Fibroblast of the aortic adventitia (primary cell): ENCODE measurements at regions not wholly inside any gene's neighbourhood (a gene's known extent, or its start where the extent isn't known, plus 50 kb on each side); places are given as distances from the start of the nearest gene placed in this dataset.
"Not testable (repeated sequence)": the region's sequence is repeated elsewhere in the genome, so short reads cannot be mapped to it uniquely, and the experiment has no call there.

Experiments
- DNase-seq: peaks from one replicate; pipeline ENCODE4 v3.0.0-alpha.2; 2010; ENCODE audit warnings: low read depth
- H3K4me3 ChIP-seq: 2 replicates; pipeline ENCODE4 v1.5.1; 2011; ENCODE audit warnings: low read depth, mild to moderate bottlenecking, control low read depth, low read length, moderate library complexity
- CTCF ChIP-seq: IDR thresholded peaks from 2 replicates; pipeline ENCODE4 v1.5.1; 2011; ENCODE audit warnings: mild to moderate bottlenecking, low read length, control low read depth, inconsistent platforms; ENCODE audit not compliant: insufficient read depth

DNA sequence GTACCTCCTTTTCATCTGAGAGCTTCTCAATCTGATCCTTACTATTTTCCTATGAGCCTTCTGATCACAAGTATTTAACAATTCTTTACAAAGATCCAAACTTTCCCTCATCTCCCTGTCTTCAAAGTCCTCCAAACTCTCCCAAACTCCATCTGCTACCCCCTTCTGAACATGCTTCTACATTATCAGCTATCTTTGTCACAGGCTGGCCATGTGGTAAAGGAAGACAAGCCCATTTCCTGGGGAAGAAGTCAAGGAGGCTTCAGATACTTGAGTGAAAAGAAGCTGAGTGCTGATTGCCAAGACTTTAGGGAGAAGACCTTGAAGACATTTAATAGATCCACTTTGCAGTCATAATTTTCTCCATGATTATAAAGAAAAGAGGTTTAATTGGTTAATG, 231.4 kb downstream of the CWH43 start:
- no peak for DNase-seq
- no peak overlapping the region for H3K4me3 ChIP-seq
- TF ChIP-seq CTCF, result no peak

- H3K4me3 ChIP-seq, DNase-seq: not testable (repeated sequence)
These were observed 232.0 kb downstream of the CWH43 start for GRCh38 chr4:49218094-49218493.

- not testable (repeated sequence) for H3K4me3 ChIP-seq, DNase-seq
These were observed 232.9 kb downstream of the CWH43 start for GRCh38 chr4:49218931-49219330.

DNA sequence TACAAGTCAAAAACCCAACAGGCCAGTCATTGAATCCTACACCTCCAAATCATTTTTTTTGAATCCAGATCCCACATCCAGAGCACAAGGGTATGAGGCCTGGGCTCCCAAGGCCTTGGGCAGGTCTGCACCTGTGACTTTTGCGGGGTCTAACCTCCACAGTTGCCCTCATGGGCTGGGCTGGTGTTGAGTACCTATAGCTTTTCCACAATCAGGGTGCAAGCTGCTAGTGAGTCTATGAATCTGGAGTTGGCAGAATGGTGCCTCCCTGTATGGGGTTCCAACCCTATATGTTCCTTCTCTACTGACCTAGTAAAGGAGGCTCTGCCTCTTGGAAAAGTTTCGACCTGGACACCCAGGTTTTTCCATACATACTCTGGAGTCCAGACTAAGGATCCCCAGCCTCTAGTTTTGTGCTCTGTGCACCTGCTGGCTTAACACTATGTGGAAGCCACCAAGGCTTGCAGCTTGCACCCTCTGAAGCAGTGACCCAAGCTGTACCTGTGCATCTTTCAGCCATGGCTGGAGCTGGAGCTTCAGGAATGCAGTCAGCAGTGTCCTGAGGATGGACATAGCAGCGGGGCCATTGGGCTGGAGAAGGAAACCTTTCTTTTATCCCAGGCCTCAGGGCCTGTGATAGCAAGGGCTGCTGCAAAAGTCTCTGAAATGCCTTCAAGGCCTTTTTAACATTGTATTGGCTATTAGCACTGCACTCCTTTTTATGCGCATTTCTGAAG, 233.6 kb downstream of the CWH43 start:
- not testable (repeated sequence) for DNase-seq, H3K4me3 ChIP-seq

- DNase-seq, result no peak
- no peak overlapping the region for H3K4me3 ChIP-seq
- TF ChIP-seq CTCF, result no peak
These were observed 235.1 kb downstream of the CWH43 start for GRCh38 chr4:49221209-49221608.

GRCh38 chr4:49222810-49223209, 236.7 kb downstream of the CWH43 start:
- H3K4me3 ChIP-seq, DNase-seq: not testable (repeated sequence)

- not testable (repeated sequence) for DNase-seq, H3K4me3 ChIP-seq
These were observed 240.3 kb downstream of the CWH43 start for GRCh38 chr4:49226216-49226866.

- DNase-seq, H3K4me3 ChIP-seq: not testable (repeated sequence)
These were observed 241.9 kb downstream of the CWH43 start for GRCh38 chr4:49227941-49228340.

DNA sequence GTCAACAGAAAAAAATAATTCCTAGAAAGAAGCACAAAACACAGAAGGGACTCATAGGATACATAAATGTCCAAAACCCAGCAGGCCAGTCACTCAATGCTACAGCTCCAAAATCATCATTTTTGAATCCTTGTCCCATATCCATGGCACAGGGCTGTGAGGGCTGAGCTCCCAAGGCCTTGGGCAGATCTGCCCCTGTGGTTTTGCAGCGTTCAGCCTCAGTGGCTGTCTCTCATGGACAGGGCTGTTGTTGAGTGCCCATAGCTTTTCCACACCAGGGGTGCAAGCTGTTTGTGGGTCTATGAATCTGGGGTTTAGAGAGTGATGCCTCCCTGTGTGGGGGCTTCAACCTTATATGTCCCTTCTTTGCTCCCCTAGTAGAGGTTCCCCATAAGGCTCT, 243.2 kb downstream of the CWH43 start:
- H3K4me3 ChIP-seq, DNase-seq: not testable (repeated sequence)

DNA sequence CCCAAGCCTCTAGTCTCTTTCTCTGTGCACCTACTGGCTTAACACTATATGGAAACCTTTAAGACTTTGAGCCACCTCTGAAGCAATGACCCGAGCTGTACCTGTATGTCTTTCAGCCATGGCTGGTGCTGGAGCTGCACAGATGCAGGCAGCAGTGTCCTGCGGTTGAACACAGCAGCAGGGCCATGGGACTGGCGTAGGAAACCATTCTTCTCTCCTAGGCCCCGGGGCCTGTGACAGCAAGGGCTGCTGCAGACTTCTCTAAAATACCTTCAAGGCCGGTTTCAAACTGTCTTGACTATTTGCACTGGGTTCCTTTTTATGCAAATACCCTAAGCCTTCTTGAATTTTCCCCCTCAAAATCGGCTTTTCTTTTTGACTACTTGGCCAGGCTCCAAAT, 243.6 kb downstream of the CWH43 start:
- H3K4me3 ChIP-seq, DNase-seq: not testable (repeated sequence)

GRCh38 chr4:49233346-49233745, 247.3 kb downstream of the CWH43 start:
- not testable (repeated sequence) for DNase-seq, H3K4me3 ChIP-seq

GRCh38 chr4:49233749-49234148, 247.7 kb downstream of the CWH43 start:
- DNase-seq, H3K4me3 ChIP-seq: not testable (repeated sequence)

DNA sequence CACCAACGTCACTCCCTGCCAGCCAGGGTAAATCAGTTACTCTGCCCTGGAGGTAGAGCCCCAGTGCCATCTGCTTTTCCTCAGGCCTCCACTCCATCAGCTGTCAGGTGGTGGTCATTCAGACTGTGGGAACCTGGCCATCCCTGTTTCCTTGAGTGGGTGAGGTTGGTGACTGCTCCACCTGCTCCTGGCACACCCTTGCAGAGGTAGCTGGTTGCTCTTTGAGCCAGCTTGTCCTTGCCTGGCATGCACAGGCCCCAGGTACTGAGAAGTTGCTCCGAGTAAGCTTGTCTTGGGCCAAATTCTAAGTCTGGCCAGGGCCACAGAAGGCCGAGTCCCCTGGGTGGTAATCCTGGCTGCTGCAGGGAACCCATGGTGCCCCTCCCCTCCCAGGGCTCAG, 248.3 kb downstream of the CWH43 start:
- not testable (repeated sequence) for DNase-seq, H3K4me3 ChIP-seq

DNA sequence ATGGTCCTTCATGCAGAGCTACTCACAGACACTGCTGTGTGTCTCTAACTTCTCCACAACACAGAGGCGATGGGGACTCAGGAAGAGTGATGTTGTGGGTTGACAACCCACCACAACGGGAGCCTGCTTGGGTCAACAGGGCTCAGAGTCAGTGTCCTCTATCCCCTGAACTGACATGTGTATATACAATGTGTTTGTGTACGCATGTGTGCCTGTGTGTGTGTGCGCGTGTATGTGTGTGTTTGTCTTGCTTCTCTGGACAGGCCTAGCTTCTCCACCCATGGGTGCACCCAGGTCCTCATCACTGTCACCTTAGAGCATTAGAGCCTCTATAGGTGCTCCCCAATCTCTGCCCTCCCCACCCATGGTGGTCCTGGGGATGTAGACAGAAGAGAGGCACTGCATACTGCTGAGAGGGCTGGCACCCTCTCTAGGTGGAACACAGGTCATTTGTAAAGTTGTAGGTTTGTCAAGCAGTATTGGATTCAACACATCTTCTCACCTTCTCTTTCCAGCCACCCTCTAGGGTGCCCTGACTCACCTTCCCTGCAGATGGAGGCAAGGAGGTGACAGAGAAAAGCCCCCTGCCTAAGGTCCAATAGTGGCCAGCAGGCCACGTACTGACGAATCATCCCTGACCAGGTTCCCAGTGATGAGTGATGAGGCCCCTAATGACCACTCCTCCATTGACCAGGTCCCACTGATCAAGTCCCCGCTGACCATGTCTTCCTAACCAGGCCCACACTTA, 249.5 kb downstream of the CWH43 start:
- not testable (repeated sequence) for H3K4me3 ChIP-seq, DNase-seq

DNA sequence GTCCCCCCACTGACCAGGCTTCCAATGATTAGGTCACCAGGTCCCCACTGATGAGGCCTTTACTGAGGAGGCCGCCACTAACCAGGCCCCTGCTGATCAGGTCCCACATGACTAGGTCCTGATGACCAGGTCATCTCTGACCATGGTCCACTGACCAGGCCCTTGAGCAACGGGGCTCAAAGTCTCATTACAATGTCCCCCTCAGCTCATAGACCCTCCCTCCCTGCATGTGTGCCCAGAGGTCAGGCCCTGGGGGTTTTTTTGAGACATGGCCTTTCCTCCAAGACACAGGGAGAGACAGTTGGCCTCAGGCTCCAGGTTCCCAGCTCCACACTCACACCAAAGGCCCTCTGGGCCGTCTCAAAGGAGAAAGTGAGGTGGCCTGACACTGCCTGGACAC, 250.4 kb downstream of the CWH43 start:
- not testable (repeated sequence) for DNase-seq, H3K4me3 ChIP-seq

GRCh38 chr4:49241295-49241694, 255.2 kb downstream of the CWH43 start:
- H3K4me3 ChIP-seq, DNase-seq: not testable (repeated sequence)

- H3K4me3 ChIP-seq, DNase-seq: not testable (repeated sequence)
These were observed 276.7 kb downstream of the CWH43 start for GRCh38 chr4:49262786-49263185.
